A172 (cell line): ENCODE measurements at regions not wholly inside any gene's neighbourhood (a gene's known extent, or its start where the extent isn't known, plus 50 kb on each side); places are given as distances from the start of the nearest gene placed in this dataset.
"Not testable (repeated sequence)": the region's sequence is repeated elsewhere in the genome, so short reads cannot be mapped to it uniquely, and the experiment has no call there.

Source experiments
- DNase-seq: peaks from one replicate; pipeline ENCODE4 v3.0.0-alpha.2; 2015; ENCODE audit warnings: low spot score

DNA sequence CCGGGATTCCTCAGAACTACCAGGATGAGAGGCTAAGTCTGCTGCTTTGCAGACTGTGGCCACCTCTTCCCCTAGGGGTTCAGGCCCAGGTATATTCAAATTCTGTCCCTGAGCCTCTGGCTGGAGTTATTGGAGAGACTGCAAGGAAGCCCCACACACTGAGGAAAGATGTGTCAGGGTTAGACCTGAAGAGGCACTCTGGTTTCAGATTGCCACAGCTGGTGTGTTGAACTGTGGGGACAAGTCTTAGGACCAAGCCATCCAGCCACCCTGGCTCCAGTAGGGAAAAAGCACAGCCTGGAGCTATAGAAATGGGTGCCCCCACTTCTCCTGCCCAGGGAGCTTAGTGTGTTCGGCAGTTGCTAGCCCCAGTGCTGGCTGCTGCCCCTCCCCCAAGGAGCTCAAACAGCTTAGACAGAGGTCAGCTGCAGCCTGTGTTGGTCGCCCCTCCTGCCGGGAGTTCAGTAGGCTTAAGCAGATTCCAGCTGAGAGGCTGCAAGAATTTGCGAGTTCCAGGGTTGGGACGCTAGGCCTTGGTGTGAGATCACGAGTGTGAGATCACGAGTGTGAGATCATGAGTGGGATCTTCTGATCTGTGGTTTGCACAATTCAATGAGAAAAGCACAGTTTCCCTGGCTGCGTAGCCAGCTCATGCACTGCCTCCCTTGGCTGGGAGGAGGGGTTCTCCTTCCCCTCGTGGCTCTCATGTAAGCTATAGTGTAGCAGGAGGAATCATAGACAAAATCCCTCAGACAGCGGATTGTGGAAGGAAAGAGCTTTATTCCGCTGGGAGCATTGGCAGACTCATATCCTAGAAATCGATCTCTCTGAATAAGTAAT lies 552.1 kb upstream of the CHORDC1 start:
- no peak for DNase-seq

DNA sequence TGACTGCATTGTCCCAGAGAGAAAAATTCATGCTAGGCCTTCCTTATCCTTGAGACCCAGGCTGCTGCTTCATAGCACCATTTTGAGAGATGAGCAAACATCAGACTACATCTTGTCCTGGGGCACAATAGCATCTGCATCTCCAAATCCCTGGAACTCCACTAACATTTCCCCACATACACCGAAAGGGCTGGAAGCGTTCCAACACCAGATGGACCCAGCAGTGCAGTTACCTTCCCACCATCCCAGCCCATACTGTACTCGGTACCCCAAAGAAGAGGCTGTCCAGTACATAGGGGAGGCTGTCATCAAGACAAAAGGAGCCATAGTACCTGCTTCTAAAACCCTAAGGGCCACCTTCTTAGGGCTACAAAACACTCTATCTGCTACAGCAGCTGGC lies 547.2 kb upstream of the CHORDC1 start:
- DNase-seq = no peak

DNA sequence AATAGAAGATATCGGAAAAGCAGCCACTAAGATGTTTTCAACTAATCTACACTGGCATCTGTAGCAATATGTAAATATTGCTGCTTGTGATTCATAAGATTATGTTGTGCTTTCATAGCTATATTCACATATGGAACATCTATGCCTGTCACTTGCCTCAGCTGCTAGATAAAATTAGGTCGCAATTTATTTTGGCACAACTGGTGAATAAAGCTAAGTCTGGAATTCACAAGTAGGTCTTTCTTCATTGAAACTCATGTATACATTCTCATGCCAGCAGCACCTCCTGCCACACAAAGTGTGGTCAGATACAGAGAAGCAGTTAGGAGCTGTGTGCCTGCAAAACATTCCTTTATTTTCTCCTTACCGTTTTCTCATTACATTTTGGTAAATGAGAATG lies 543.3 kb upstream of the CHORDC1 start:
- no peak for DNase-seq

DNA sequence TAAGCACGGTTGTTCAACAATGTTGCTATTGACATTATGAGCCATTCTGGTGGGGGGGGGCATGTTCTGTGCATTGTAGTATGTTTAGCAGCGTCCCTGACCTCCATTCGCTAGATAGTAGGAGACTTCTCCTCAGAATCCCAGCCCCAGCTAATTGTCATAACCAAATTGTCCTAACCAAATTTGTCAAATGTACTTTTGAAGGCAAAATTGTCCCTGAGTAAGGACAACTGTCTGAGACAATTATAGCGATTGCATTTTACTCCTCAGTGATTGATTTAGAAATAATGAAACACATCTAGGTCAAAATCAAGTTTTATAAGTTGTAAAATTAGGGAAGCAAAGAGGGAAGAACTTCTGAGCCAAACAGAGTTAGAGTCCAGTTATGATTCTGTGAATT lies 541.8 kb upstream of the CHORDC1 start:
- DNase-seq = no peak

DNA sequence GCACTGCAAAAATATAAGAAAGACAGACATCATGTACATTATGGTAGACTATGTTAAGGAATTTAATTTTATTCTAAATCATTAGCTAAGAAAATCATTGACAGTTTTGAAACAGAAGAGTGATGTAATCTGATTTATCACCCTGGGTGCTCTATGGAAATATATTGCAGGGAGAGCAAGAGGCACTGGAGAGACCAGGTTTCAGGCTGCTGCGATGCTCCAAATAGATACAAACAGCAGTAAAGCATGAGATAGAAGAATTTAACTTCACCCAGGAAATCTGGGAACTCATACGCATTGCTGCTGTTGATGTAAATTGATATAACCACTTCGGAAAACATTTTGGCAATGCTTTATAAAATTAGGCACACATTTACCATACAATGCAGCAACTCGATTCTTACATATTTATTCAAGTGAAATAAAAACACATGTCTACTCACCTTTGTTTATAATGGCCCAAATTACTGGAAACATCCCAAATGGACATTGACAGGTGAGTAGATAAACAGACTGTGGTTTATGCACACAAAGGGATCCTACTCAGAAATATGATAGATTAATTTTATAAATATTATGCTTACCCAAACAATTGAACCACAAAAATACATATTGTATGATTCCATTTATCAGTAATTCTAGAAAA lies 535.1 kb upstream of the CHORDC1 start:
- DNase-seq = no peak

DNA sequence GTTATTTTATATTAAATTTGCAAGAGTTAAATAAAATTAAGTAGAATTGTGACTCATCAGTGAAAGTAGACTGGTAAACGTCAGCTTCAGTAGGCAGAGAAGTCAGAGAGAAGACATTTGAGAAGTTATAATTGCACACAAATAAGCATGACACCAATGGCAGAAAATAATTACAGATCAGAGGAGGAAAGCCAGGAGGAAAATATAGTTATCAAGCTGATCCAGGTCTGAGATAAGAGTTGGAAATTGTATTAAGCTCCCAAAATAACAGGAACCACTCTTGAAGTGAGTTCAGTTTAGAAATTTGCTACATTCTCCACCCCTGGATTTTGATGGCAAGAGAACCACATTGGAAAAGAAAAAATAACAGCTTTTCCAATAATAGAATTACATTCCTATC lies 533.8 kb upstream of the CHORDC1 start:
- DNase-seq = no peak

DNA sequence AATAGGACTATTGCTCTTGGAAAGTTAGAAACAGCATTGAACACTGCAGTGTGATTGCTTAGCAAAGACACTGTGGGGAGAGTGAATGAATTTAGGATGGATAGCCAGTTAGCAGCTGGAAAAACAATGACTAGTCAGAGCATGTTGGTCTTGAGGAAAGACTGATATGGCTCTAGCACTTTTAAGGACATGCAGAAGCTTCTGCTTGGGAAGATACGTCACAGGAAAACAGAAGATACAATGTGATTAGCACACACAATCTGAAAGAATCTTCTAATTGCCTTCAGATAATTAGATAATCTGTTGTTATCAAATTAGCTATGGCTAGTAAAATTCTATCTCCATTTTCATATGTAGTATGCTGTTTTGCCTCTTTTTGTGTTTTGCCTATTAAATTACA lies 530.7 kb upstream of the CHORDC1 start:
- no peak for DNase-seq

DNA sequence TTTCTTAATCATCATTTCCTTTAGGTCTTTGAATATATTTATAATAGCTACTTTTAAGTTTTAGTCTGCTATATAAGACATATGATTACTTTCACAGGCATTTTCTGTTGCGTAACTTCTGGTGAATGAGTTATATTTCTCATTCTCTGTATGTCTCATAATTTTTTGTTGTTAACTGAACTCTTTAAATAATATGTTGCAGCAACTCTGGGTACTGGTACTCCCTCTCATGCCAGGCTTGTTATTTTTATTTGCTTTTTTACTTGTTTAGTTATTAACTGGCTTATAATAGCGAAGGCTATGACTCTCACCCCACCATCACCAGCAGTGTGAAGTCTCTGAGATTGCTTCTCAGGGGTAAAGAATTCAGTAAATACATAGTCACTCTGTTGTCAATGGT lies 524.2 kb upstream of the CHORDC1 start:
- no peak for DNase-seq

DNA sequence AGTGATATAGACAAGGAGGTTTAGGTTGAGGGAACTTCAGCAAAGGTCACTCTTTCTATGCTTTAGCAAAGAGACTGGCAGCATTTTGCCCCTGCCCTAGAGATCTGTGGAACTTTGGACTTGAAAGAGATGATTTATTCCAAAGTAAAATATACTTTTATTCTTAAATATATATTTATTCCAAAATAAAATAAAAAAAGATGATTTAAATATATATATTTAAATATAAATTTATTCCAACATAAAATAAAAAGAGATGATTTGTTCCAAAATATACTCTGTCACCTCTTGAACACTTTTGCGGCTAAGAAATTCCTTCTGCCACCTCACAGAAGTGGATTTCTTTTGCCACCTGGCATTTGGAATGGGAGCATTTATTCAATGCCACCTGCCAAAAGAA lies 521.3 kb upstream of the CHORDC1 start:
- no peak for DNase-seq

DNA sequence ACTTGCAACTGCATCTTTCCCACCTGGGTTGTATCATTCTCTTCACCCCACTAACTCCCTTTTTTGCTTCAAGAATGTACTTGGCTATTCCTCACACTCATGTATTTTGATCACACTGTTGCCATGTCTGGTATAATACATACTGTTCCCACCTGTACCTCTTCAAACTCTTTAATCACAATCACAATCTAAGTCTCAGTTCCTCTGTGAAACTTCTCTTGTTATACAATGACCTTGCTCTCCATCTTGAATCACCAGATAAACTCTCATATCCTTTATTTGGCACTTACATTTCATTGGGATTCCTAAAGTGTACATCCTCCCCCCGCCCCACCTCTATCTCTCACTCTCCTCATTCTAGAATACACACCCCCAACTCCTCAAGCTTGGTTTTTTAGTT lies 516.0 kb upstream of the CHORDC1 start:
- no peak for DNase-seq

DNA sequence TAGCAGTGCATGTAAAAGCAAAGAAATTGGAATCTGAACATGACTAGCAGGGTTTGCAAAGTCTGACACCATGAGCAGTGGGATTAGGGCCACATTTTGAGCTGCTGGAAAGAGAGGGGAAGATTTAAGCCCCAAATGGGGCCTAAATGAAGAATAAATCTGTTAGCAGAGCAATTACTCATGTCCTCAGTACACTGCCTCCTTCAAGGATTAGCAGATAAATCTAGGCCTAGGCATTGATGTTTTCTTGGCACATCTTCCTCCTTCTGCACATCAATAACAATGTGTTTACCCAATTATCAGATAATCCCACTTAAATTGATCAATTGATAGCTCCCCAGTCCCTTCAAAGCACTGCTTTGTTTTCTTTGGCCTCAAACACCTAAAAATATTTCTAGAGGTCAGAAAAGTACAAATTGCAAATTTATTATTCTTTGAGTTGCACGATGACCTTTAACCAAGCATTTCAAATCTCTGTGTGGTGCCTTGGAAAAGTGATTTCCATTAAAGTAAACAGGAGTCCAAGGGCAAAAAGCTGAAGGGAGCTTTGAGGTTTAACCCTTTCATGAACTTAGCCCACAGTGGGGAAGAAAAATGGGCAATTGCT lies 514.7 kb upstream of the CHORDC1 start:
- DNase-seq = no peak

DNA sequence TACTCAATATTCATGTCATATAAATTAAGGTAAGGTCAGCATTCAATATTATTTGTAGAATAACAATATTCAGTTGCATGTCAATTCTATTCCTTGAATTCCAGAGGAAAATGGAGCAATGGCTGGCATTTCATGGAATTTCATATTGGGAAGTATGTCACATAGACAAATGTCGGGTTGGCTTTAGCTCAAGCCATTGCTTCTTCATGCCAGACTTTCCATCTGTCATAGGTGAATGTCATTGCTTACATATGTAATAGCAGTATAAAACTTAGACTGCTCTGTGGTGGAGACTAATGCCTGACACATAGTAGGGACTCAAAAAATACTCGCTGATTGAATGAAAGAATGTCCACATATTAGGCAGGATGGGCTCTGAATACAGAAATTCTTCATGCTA lies 509.6 kb upstream of the CHORDC1 start:
- DNase-seq = no peak

DNA sequence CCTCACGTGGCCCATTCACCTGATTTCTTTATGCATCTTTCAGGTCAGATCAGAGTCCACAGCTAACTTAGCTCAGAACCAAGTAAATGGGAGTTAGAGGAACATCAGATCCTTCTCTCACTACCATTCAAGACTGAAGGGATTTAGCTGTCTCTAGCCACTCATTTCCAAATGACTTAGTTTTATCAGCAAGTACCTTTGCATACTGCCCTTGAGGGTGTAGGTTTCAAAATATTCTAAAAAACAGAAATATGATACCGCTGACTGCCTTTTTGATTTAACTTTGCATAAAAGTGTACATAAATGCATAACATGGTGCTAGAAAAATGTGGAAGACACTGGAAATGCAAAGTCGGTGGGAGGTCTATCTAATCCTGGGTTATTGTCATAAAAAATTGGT lies 500.6 kb upstream of the CHORDC1 start:
- DNase-seq = no peak

DNA sequence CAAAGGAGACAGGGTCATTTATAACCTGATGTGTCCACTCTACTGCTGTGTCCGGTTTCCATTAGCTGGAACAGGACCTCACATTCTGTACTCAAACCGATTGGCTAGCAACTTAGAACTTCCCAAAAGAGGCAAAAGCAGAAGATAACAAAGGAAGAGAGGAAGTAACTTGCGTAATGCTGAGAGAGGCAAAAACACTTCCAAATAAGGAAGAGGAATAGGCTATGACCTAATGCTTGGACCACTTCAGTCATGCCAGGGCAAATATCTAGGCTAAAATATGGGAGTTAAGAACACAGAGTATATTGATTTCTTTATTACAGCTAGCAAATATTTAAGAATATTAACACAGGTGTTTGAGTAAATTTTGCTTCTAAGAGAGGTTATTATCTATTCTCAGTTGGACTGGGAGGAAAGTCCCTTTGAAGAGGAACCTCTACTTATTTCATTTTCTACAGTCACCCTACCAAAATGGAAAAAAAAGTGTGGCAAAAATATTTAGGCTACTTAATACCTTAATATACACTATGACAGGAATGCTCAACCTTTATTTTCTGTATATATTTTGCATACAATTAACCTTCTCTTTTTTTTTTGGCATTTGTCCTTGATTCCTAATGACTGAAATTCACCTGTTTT lies 499.8 kb upstream of the CHORDC1 start:
- no peak for DNase-seq

DNA sequence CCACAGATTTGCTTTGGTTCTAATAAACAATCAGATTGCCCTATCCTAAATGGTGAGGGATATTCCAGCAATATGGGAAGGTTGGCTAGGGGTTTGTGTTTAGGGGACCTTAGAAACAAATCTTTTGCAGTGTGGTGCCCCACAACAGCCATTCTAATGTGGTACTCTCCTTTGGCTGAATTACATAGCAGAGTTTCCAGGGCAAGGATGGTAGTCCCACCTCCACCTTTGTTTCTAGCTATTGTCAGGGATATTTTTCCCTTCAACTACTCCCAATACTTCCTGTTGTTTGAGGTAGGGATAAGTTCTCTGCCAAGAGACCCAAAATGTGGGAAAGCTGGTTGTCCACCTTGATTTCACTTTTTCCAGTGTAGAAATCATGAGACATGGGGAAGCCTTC lies 494.7 kb upstream of the CHORDC1 start:
- no peak for DNase-seq

DNA sequence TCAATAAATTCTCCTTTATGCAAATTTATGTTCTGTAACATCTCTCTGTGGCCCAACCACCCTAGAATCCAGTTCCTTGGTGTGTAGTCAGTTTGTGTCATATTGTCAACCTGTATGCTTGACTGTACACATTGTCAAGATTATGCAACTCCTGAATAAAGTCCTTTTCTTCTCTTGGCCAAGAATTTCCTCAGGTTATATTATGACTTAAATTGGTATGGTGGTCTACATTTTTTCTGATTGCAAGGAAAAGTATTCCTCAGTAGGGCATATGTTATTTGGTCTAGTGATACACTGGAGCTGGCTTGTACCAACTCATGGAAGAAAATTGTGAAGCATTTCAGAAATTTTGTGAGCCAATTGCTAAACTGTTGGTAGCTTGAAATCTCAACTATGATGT lies 482.8 kb upstream of the CHORDC1 start:
- DNase-seq = no peak

DNA sequence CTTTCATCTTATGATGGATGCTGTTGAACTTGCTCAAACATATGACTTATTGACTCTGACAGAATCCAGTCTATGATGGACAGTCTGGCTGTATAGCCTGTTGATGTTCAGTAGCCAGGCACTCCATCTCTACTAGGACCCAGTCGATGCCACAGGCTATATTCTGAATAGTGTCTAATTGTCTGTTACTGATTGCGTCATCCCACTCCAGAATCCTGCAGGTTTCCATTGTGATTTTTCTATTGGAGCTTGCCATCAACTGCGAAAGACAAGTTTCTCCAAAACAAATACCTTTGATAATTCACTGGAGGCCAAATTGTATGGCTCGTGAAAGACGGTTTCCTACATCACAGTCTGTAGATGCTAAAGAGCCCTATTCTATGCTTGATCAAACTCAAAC lies 481.7 kb upstream of the CHORDC1 start:
- no peak for DNase-seq

DNA sequence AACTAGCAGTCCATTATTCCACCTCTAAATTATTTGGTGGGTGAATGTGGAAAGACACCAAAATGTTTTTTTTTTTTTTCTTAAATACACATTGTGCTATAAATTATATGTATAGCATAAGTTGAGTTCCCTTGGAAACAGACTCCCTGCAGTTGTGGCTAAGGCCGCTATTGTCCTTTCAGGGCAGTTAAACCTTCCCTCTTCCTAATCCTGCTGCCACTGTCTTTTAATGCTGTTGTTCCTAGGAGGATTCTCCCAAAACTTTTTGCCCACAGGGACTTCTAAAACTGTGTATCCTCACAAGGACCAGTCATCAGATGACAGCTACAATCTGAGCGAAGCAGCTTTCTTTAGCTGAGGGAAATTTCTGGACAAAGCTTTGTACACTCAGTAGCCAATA lies 478.9 kb upstream of the CHORDC1 start:
- no peak for DNase-seq

DNA sequence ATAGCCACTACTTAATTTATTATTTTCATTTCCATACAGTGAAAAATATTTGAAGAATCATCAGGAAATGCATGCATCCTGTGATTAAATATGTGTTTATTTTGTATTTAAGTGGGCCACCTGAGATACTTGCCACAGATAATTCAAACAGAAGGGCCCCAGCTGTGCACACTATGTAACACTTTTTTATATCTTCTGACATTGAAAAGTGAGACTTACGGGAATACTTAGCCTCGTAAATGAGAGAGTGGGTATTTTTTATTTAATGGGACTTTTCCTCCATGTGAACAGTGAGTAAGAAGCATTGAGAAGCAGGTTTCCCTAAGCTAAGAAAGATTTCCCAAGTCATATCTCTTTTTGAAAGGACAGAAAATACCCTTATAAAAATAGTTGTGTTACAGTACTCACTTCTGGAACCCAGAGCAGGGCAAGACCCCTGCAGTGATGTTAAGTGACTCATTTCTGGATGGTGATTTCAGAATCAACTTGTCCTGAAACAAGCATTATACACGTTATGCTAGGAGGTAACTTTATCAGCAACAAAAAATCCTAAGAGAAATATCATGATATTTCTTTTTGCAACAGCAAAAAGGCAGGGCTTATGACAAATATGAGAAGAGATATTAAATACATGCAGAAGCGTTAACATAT lies 478.1 kb upstream of the CHORDC1 start:
- no peak for DNase-seq

DNA sequence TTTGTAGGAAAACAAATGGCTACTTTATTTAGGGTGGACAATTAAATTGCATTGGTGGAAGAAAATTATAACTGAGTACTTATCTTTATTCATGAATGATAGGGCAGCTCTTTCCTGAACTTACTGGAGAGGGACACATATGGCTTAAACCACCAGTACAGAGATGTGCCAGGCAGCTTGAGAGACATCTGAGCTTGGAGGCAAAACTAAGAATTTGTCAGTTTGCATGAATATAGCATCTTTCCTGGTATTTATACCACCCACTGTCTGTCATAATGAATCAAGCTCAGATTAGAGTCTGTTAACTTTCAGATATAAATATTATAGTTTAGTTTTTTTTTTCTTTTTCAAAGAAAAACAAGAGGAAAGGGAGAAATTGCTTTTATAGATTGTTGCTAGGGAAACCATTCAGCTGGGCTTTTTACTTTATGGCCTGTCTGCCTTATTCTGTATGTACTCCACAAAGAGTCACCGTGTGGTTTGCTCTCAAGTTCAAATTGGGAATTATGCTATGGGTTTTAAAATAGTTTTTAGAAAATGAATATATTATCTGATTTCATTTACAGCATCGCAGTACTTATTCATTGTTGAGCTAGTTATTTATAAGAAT lies 477.0 kb upstream of the CHORDC1 start:
- no peak for DNase-seq

DNA sequence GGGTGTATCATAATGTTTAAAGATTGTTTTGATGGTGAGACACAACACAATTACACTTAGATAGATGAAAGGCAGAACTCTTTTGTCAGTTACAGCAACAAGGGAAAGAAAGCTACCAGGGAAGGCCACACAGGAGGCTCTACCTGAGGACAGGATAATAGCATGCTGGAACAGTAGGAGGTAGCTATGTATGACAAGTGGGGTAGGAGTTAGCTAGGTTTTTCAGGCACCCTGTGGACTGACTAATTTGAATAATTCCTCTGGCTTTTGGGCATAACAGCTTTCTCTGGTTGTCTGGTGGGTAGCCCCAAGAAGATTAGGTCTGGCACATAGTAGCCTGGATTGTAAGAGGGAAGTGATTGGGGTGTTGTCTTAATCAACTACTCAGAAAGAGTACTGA lies 475.4 kb upstream of the CHORDC1 start:
- DNase-seq = no peak

DNA sequence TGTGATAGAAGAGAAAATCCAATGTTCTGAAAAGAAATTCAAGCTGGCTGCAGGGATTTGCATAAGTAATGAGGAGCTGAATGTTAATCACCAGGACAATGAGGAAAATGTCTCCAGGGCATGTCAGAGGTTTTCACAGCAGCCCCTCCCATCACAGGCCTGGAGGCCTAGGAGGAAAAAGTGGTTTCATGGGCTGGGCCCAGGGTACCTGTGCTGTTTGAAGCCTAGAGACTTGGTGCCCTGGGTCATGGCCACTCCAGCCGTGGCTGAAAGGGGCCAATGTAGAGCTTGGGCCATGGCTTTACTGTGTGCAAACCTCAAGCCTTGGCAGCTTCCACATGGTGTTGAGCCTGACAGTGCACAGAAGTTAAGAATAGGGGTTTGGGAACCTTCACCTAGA lies 452.6 kb upstream of the CHORDC1 start:
- DNase-seq = not testable (repeated sequence)
